GM21390 (cell line): ENCODE measurements at regions not wholly inside any gene's neighbourhood (a gene's known extent, or its start where the extent isn't known, plus 50 kb on each side); places are given as distances from the start of the nearest gene placed in this dataset.
"Not testable (repeated sequence)": the region's sequence is repeated elsewhere in the genome, so short reads cannot be mapped to it uniquely, and the experiment has no call there.

Experiments
- ATAC-seq: cut with Tn5 transposase; IDR thresholded peaks from one replicate; pipeline ENCODE4 v1.9.1; 2021; ENCODE audit not compliant: unreplicated experiment

- no peak for ATAC-seq
These were observed 51.2 kb upstream of the RDX start for GRCh38 chr11:110347660-110348059.

GRCh38 chr11:110349138-110349996, 53.0 kb upstream of the RDX start:
- peak; percentile 80 for ATAC-seq

GRCh38 chr11:110349997-110350383, 53.6 kb upstream of the RDX start:
- not testable (repeated sequence) for ATAC-seq

GRCh38 chr11:110355011-110355744, 58.8 kb upstream of the RDX start:
- no peak for ATAC-seq

GRCh38 chr11:110356762-110357671, 60.6 kb upstream of the RDX start:
- no peak for ATAC-seq

GRCh38 chr11:110358336-110358735, 61.9 kb upstream of the RDX start:
- no peak for ATAC-seq

- ATAC-seq = not testable (repeated sequence)
These were observed 64.5 kb upstream of the RDX start for GRCh38 chr11:110360781-110361408.

- no peak for ATAC-seq
These were observed 66.6 kb upstream of the RDX start for GRCh38 chr11:110362971-110363509.

GRCh38 chr11:110366291-110366690, 63.5 kb upstream of the FDX1 start:
- no peak for ATAC-seq

- ATAC-seq = no peak
These were observed 62.2 kb upstream of the FDX1 start for GRCh38 chr11:110367571-110367970.

- no peak for ATAC-seq
These were observed 58.7 kb upstream of the FDX1 start for GRCh38 chr11:110371084-110371483.

GRCh38 chr11:110373051-110373702, 56.6 kb upstream of the FDX1 start:
- ATAC-seq = peak; percentile 89

- no peak for ATAC-seq
These were observed 54.8 kb upstream of the FDX1 start for GRCh38 chr11:110374921-110375320.

GRCh38 chr11:110375351-110375750, 54.4 kb upstream of the FDX1 start:
- no peak for ATAC-seq

GRCh38 chr11:110376021-110376420, 53.7 kb upstream of the FDX1 start:
- no peak for ATAC-seq

- ATAC-seq = peak; percentile 31
These were observed 52.9 kb upstream of the FDX1 start for GRCh38 chr11:110376711-110377324.

- no peak for ATAC-seq
These were observed 52.3 kb upstream of the FDX1 start for GRCh38 chr11:110377434-110377833.

GRCh38 chr11:110379261-110379660, 50.5 kb upstream of the FDX1 start:
- ATAC-seq = no peak

- ATAC-seq = no peak
These were observed 49.8 kb upstream of the FDX1 start for GRCh38 chr11:110379936-110380335.
